SH-SY5Y (cell line): ENCODE measurements at regions not wholly inside any gene's neighbourhood (a gene's known extent, or its start where the extent isn't known, plus 50 kb on each side); places are given as distances from the start of the nearest gene placed in this dataset.

Experiments used
- GATA2 ChIP-seq: IDR thresholded peaks from 2 replicates; pipeline ENCODE4 v1.6.1; 2011; ENCODE audit warnings: mild to moderate bottlenecking, low read depth, low read length
- GATA3 ChIP-seq: IDR thresholded peaks from 2 replicates; pipeline ENCODE4 v1.6.1; 2011; ENCODE audit warnings: low read depth, mild to moderate bottlenecking, low read length, moderate library complexity

GRCh38 chr2:116645155-116645554, 1169.3 kb upstream of the DDX18 start:
- no peak for TF ChIP-seq GATA3
- TF ChIP-seq GATA2: no peak

GRCh38 chr2:116668691-116669090, 1145.8 kb upstream of the DDX18 start:
- TF ChIP-seq GATA2 (no peak), GATA3 (no peak)

GRCh38 chr2:116669782-116670181, 1144.7 kb upstream of the DDX18 start:
- no peak for TF ChIP-seq GATA2
- TF ChIP-seq GATA3: no peak

- TF ChIP-seq GATA2 (no peak), GATA3 (no peak)
Observed at GRCh38 chr2:116674188-116674587, 1140.3 kb upstream of the DDX18 start.

- no peak for TF ChIP-seq GATA2
- TF ChIP-seq GATA3: no peak
Observed at GRCh38 chr2:116676776-116677175, 1137.7 kb upstream of the DDX18 start.

GRCh38 chr2:116680256-116680936, 1134.1 kb upstream of the DDX18 start:
- TF ChIP-seq GATA2 (no peak), GATA3 (no peak)

- TF ChIP-seq GATA2 (no peak), GATA3 (no peak)
Observed at GRCh38 chr2:116687371-116687770, 1127.1 kb upstream of the DDX18 start.

GRCh38 chr2:116692988-116693387, 1121.5 kb upstream of the DDX18 start:
- TF ChIP-seq GATA3: no peak
- TF ChIP-seq GATA2: no peak

GRCh38 chr2:116696223-116696622, 1118.3 kb upstream of the DDX18 start:
- TF ChIP-seq GATA2 (no peak), GATA3 (no peak)

- no peak for TF ChIP-seq GATA3
Observed at GRCh38 chr2:116696903-116697302, 1117.6 kb upstream of the DDX18 start.

GRCh38 chr2:116706396-116706795, 1108.1 kb upstream of the DDX18 start:
- no peak for TF ChIP-seq GATA2
- TF ChIP-seq GATA3: no peak

- TF ChIP-seq GATA2 (no peak), GATA3 (no peak)
Observed at GRCh38 chr2:116716038-116716437, 1098.5 kb upstream of the DDX18 start.

- TF ChIP-seq GATA3: no peak
- no peak for TF ChIP-seq GATA2
Observed at GRCh38 chr2:116716444-116716843, 1098.0 kb upstream of the DDX18 start.

- TF ChIP-seq GATA3 (no peak), GATA2 (no peak)
Observed at GRCh38 chr2:116717832-116718231, 1096.7 kb upstream of the DDX18 start.

- no peak for TF ChIP-seq GATA2
- no peak for TF ChIP-seq GATA3
Observed at GRCh38 chr2:116718451-116718850, 1096.0 kb upstream of the DDX18 start.

GRCh38 chr2:116719836-116720235, 1094.7 kb upstream of the DDX18 start:
- TF ChIP-seq GATA2 (no peak), GATA3 (no peak)
